ENCODE measurements at regions not wholly inside any gene's neighbourhood (a gene's known extent, or its start where the extent isn't known, plus 50 kb on each side); places are given as distances from the start of the nearest gene placed in this dataset.
A peak's percentile ranks its signal among the peaks of the same experiment; 100 is the strongest.

DNA sequence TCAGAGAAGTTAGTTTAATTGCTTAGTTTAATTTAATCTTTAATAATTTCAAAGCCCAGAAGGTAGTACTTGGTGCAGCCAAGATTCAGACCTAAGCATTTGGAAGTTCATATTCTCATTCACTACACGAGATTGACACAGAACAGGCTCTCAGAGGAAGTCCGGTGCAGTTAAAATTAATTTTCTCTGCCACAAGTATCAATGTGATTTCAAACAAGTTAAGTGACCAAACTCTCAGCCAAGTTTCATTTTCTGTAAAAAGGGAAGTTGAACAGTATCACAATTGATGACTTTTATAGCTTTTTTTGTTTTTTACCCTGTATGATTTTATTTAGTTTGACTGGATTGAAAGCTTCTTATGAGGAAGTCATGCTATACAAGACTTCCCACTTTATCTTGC lies 1494.9 kb upstream of the LRRTM3 start:
- Histone ChIP-seq H2AFZ (no peak overlapping the region), H3K27me3 (ENCODE audit: insufficient read depth) (no peaks in the 10 kb centered on the region), H3K4me1 (ENCODE audit: insufficient read depth) (no peaks in the 10 kb centered on the region), H3F3A (replicated peaks; ENCODE audit: low read depth) (no peaks in the 10 kb centered on the region), H3K27ac (ENCODE audit: low read depth) (no peak overlapping the region), H3K4me2 (no peak overlapping the region), H3K4me3 (no peak overlapping the region), H4K20me1 (replicated peaks; ENCODE audit: insufficient read depth) (no peaks in the 10 kb centered on the region), H3K79me2 (replicated peaks; ENCODE audit: insufficient read depth) (no peaks in the 10 kb centered on the region), H3K9me2 (ENCODE audit: insufficient read depth) (no peaks in the 10 kb centered on the region), H3K36me3 (ENCODE audit: insufficient read depth) (no peaks in the 10 kb centered on the region)
- Mint-ChIP-seq H3K4me1 (no peaks in the 10 kb centered on the region), H3K4me3 (no peak overlapping the region), H3K27ac (no peak overlapping the region), H3K9me3 (peaks cover 3% of the 10 kb centered on the region; the same call in 2 of the 3 replicates), H3K36me3 (ENCODE audit: low read depth) (no peaks in the 10 kb centered on the region), H3K27me3 (ENCODE audit: insufficient read depth, low read depth, poor library complexity) (no peaks in the 10 kb centered on the region)
- DNase-seq (ENCODE audit: low spot score), result no peak
- ATAC-seq, result no peak
- TF ChIP-seq, protein P1, sequence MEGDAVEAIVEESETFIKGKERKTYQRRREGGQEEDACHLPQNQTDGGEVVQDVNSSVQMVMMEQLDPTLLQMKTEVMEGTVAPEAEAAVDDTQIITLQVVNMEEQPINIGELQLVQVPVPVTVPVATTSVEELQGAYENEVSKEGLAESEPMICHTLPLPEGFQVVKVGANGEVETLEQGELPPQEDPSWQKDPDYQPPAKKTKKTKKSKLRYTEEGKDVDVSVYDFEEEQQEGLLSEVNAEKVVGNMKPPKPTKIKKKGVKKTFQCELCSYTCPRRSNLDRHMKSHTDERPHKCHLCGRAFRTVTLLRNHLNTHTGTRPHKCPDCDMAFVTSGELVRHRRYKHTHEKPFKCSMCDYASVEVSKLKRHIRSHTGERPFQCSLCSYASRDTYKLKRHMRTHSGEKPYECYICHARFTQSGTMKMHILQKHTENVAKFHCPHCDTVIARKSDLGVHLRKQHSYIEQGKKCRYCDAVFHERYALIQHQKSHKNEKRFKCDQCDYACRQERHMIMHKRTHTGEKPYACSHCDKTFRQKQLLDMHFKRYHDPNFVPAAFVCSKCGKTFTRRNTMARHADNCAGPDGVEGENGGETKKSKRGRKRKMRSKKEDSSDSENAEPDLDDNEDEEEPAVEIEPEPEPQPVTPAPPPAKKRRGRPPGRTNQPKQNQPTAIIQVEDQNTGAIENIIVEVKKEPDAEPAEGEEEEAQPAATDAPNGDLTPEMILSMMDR (conservative IDR thresholded peaks at IDR 0.05; ENCODE audit: low read depth in 2 of 2), result no peak
- no peak for TF ChIP-seq EZH2phosphoT487 (IDR thresholded peaks at IDR 0.05; ENCODE audit: unreplicated experiment)

DNA sequence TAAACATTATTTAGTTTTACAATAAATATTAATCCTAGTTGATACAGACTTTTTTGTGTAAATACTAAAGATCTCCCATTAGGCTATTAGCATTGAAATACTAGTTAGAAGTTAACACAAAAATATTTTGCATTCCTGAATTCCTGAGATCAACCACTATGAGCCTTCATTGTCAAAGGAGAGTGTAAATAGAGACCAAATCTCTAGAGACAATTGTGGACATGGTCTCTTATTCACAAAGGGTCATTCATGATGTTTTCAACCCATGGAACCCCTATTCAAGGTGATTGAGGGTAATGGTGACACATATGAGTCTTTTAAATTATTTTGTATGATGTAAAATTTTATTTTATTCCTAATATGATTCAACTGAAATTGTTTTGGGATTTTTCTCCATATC lies 1454.8 kb upstream of the LRRTM3 start:
- H3K27me3 Mint-ChIP-seq (ENCODE audit: insufficient read depth, low read depth, poor library complexity), result no peaks in the 10 kb centered on the region
- no peak overlapping the region for H3K4me3 Mint-ChIP-seq
- no peak for TF ChIP-seq NANOG (IDR thresholded peaks at IDR 0.05; ENCODE audit: borderline replicate concordance)
- TF ChIP-seq STAT1 (IDR thresholded peaks at IDR 0.05; ENCODE audit: unreplicated experiment), result no peak
- TF ChIP-seq EZH2 (IDR thresholded peaks at IDR 0.05; ENCODE audit: low read depth, unreplicated experiment), result no peak
- no peak for TF ChIP-seq CREB1 (CRISPR knock-in tag; IDR thresholded peaks at IDR 0.05; ENCODE audit: low read depth)
- TF ChIP-seq, protein P1 (conservative IDR thresholded peaks at IDR 0.05; ENCODE audit: low read depth in 2 of 2), result no peak
- TF ChIP-seq ZNF114 (CRISPR knock-in tag; IDR thresholded peaks at IDR 0.05), result no peak
- no peak for TF ChIP-seq ZNF331 (CRISPR knock-in tag; IDR thresholded peaks at IDR 0.05; ENCODE audit: low read depth)
- TF ChIP-seq JUNB (IDR thresholded peaks at IDR 0.05; ENCODE audit: unreplicated experiment), result no peak
- H3F3A ChIP-seq (replicated peaks; ENCODE audit: low read depth), result no peaks in the 10 kb centered on the region
- no peak overlapping the region for H3K27ac ChIP-seq (ENCODE audit: low read depth)
- no peaks in the 10 kb centered on the region for H3K79me2 ChIP-seq (replicated peaks; ENCODE audit: insufficient read depth)
- no peaks in the 10 kb centered on the region for H3K4me1 ChIP-seq (ENCODE audit: insufficient read depth)
- peaks cover 7% of the 10 kb centered on the region; the same call in 1 of the 3 replicates for H3K9me3 Mint-ChIP-seq
- no peaks in the 10 kb centered on the region for H3K27me3 ChIP-seq (ENCODE audit: insufficient read depth)
- H3K4me1 Mint-ChIP-seq, result peaks cover 9% of the 10 kb centered on the region; the same call in 2 of the 3 replicates
- H2AFZ ChIP-seq, result no peak overlapping the region
- H3K9me2 ChIP-seq (ENCODE audit: insufficient read depth), result no peaks in the 10 kb centered on the region
- ATAC-seq, result no peak
- H3K4me2 ChIP-seq, result no peak overlapping the region
- no peak overlapping the region for H3K4me3 ChIP-seq
- H3K36me3 Mint-ChIP-seq (ENCODE audit: low read depth), result no peaks in the 10 kb centered on the region; the same call in 2 of the 3 replicates
- no peak overlapping the region for H3K27ac Mint-ChIP-seq
- H4K20me1 ChIP-seq (replicated peaks; ENCODE audit: insufficient read depth), result no peaks in the 10 kb centered on the region
- DNase-seq (ENCODE audit: low spot score), result peak; percentile 19
- no peaks in the 10 kb centered on the region for H3K36me3 ChIP-seq (ENCODE audit: insufficient read depth)
